ENCODE measurements at regions not wholly inside any gene's neighbourhood (a gene's known extent, or its start where the extent isn't known, plus 50 kb on each side); places are given as distances from the start of the nearest gene placed in this dataset.

DNA sequence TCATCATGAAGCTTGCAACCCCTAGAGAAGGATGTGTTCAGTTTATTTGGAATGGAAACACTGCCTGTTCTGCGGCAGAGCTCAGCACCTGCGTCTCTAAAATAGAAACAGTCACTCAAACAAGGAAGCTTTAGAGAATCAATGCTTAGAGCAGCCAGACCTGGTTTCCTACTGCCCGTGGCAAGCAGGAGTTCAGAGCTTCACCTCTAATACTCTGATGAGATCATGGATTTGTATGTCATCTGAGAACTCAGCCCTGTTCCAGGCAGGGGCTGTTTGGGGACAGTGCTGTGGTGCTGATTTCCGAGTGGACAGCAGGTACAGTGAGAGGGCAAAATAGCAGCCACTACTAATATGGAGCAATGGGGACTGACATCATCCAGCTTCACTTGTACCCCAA is 236.0 kb upstream of the IRX1 start:
- no peak for TF ChIP-seq ZNF274 (IDR thresholded peaks at IDR 0.05; ENCODE audit: low read depth, low read length)
- no peak for TF ChIP-seq YY1 (IDR thresholded peaks at IDR 0.05; ENCODE audit: extremely low read depth, insufficient replicate concordance, low read depth, low read length)
- TF ChIP-seq, protein P1, sequence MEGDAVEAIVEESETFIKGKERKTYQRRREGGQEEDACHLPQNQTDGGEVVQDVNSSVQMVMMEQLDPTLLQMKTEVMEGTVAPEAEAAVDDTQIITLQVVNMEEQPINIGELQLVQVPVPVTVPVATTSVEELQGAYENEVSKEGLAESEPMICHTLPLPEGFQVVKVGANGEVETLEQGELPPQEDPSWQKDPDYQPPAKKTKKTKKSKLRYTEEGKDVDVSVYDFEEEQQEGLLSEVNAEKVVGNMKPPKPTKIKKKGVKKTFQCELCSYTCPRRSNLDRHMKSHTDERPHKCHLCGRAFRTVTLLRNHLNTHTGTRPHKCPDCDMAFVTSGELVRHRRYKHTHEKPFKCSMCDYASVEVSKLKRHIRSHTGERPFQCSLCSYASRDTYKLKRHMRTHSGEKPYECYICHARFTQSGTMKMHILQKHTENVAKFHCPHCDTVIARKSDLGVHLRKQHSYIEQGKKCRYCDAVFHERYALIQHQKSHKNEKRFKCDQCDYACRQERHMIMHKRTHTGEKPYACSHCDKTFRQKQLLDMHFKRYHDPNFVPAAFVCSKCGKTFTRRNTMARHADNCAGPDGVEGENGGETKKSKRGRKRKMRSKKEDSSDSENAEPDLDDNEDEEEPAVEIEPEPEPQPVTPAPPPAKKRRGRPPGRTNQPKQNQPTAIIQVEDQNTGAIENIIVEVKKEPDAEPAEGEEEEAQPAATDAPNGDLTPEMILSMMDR (IDR thresholded peaks at IDR 0.05 in 2 of 3, conservative IDR thresholded peaks at IDR 0.05 in 1 of 3; ENCODE audit: borderline replicate concordance in 1 of 3, insufficient read depth in 1 of 3, low read depth in 2 of 3, low read length in 2 of 3) = no peak
- no peak for TF ChIP-seq SIN3A (IDR thresholded peaks at IDR 0.05; ENCODE audit: low read depth)
- no peak for TF ChIP-seq RAD21 (IDR thresholded peaks at IDR 0.05; ENCODE audit: low read depth)
- no peak for TF ChIP-seq POLR2A (IDR thresholded peaks at IDR 0.05; ENCODE audit: borderline replicate concordance, extremely low read depth, insufficient read depth, insufficient read length)
- TF ChIP-seq EZH2phosphoT487 (IDR thresholded peaks at IDR 0.05; ENCODE audit: borderline replicate concordance) = no peak
